ENCODE measurements at regions not wholly inside any gene's neighbourhood (a gene's known extent, or its start where the extent isn't known, plus 50 kb on each side); places are given as distances from the start of the nearest gene placed in this dataset.

DNA sequence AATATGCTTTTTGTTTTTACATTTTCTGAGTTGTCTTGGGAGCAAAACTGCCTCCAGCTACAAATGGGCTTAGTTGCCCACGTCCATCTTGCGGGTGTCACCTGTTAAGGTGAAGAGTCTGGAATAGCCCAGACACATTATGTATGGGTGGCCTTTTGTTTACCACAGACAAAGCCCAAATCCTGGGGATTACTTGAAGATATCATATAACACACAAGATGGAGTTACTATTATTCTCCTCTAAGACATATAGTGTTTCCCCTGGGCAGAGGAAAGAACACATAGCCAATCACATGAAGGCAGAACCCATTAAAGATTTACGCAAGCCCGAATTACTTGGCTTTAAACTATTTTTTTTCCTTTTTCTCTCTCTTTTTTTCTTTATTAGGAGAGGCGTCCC, 625.6 kb upstream of the FAM241A start:
- TF ChIP-seq POLR2A (IDR thresholded peaks at IDR 0.05; ENCODE audit: low read length) (no peak), CEBPB (IDR thresholded peaks at IDR 0.05) (no peak), JUNB (IDR thresholded peaks at IDR 0.05) (no peak), ESRRA (IDR thresholded peaks at IDR 0.05; ENCODE audit: borderline replicate concordance, low read length) (no peak), JUN (IDR thresholded peaks at IDR 0.05) (no peak), RAD21 (conservative IDR thresholded peaks at IDR 0.05 in 1 of 2, IDR thresholded peaks at IDR 0.05 in 1 of 2) (no peak), MYC (IDR thresholded peaks at IDR 0.05; ENCODE audit: borderline replicate concordance, low read length) (no peak)
- TF ChIP-seq, protein P1, sequence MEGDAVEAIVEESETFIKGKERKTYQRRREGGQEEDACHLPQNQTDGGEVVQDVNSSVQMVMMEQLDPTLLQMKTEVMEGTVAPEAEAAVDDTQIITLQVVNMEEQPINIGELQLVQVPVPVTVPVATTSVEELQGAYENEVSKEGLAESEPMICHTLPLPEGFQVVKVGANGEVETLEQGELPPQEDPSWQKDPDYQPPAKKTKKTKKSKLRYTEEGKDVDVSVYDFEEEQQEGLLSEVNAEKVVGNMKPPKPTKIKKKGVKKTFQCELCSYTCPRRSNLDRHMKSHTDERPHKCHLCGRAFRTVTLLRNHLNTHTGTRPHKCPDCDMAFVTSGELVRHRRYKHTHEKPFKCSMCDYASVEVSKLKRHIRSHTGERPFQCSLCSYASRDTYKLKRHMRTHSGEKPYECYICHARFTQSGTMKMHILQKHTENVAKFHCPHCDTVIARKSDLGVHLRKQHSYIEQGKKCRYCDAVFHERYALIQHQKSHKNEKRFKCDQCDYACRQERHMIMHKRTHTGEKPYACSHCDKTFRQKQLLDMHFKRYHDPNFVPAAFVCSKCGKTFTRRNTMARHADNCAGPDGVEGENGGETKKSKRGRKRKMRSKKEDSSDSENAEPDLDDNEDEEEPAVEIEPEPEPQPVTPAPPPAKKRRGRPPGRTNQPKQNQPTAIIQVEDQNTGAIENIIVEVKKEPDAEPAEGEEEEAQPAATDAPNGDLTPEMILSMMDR (IDR thresholded peaks at IDR 0.05) = no peak
- TF ChIP-seq, protein P2, sequence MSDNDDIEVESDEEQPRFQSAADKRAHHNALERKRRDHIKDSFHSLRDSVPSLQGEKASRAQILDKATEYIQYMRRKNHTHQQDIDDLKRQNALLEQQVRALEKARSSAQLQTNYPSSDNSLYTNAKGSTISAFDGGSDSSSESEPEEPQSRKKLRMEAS (IDR thresholded peaks at IDR 0.05) = no peak
- TF ChIP-seq, protein P3, sequence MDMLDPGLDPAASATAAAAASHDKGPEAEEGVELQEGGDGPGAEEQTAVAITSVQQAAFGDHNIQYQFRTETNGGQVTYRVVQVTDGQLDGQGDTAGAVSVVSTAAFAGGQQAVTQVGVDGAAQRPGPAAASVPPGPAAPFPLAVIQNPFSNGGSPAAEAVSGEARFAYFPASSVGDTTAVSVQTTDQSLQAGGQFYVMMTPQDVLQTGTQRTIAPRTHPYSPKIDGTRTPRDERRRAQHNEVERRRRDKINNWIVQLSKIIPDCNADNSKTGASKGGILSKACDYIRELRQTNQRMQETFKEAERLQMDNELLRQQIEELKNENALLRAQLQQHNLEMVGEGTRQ (IDR thresholded peaks at IDR 0.05) = no peak
- TF ChIP-seq, protein P4, sequence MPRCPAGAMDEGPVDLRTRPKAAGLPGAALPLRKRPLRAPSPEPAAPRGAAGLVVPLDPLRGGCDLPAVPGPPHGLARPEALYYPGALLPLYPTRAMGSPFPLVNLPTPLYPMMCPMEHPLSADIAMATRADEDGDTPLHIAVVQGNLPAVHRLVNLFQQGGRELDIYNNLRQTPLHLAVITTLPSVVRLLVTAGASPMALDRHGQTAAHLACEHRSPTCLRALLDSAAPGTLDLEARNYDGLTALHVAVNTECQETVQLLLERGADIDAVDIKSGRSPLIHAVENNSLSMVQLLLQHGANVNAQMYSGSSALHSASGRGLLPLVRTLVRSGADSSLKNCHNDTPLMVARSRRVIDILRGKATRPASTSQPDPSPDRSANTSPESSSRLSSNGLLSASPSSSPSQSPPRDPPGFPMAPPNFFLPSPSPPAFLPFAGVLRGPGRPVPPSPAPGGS (IDR thresholded peaks at IDR 0.05) = no peak
